Smooth muscle cell (in vitro differentiated cells): ENCODE measurements at regions not wholly inside any gene's neighbourhood (a gene's known extent, or its start where the extent isn't known, plus 50 kb on each side); places are given as distances from the start of the nearest gene placed in this dataset.

ENCODE experiments used
- DNase-seq: peaks from one replicate; lab custom pipeline; 2025; ENCODE audit not compliant: unreplicated experiment; lab: John Stamatoyannopoulos, UW
- H2AFZ ChIP-seq: fragments of 200-600 bp; sonication (generic); 2 replicates; pipeline ENCODE4 v1.6.0; 2016; ENCODE audit warnings: antibody characterized with exemption, low read depth, mild to moderate bottlenecking
- H3F3A ChIP-seq: fragments of 200-600 bp; sonication (generic); 2 replicates; pipeline ENCODE4 v1.6.0; 2017; ENCODE audit warnings: antibody characterized with exemption, low read depth
- H3K27ac ChIP-seq: fragments of 200-600 bp; sonication (generic); 2 replicates; pipeline ENCODE4 v1.5.1; 2016; ENCODE audit warnings: low read depth, mild to moderate bottlenecking
- H3K27me3 ChIP-seq: fragments of 200-600 bp; sonication (generic); 2 replicates; pipeline ENCODE4 v1.6.1; 2016; ENCODE audit warnings: low read depth, mild to moderate bottlenecking
- H3K36me3 ChIP-seq: fragments of 200-600 bp; sonication (generic); 2 replicates; pipeline ENCODE4 v1.5.1; 2016; ENCODE audit warnings: low read depth
- H3K4me1 ChIP-seq: fragments of 200-600 bp; sonication (generic); 2 replicates; pipeline ENCODE4 v1.5.1; 2016; ENCODE audit warnings: low read depth
- H3K4me2 ChIP-seq: fragments of 200-600 bp; sonication (generic); 2 replicates; pipeline ENCODE4 v1.6.0; 2016; ENCODE audit warnings: mild to moderate bottlenecking
- H3K4me3 ChIP-seq: fragments of 200-600 bp; sonication (generic); 2 replicates; pipeline ENCODE4 v1.5.1; 2016; ENCODE audit warnings: mild to moderate bottlenecking
- H3K79me2 ChIP-seq: fragments of 200-600 bp; sonication (generic); 2 replicates; pipeline ENCODE4 v1.6.0; 2016; ENCODE audit warnings: low read depth, mild to moderate bottlenecking
- H3K9ac ChIP-seq: fragments of 200-600 bp; sonication (generic); 2 replicates; pipeline ENCODE4 v1.6.0; 2016; ENCODE audit warnings: low read depth
- H3K9me3 ChIP-seq: fragments of 200-600 bp; sonication (generic); replicated peaks from 2 replicates; pipeline ENCODE4 v1.5.1; 2016; ENCODE audit warnings: low read depth
- H4K20me1 ChIP-seq: fragments of 200-600 bp; sonication (generic); 2 replicates; pipeline ENCODE4 v1.6.0; 2016; ENCODE audit warnings: low read depth
- WGBS: methylation state at CpG from one replicate; pipeline ENCODE4 v1.1.7; 2016; ENCODE audit warnings: low lambda C conversion rate; 5-methylcytosine and 5-hydroxymethylcytosine counted together
- TF ChIP-seq, protein P1 (sequence below): fragments of 200-600 bp; sonication (generic); IDR thresholded peaks from 2 replicates; pipeline ENCODE4 v1.5.1; 2017; ENCODE audit warnings: borderline replicate concordance, mild to moderate bottlenecking, antibody characterized with exemption; ENCODE audit not compliant: insufficient read depth, poor library complexity, severe bottlenecking

DNA sequence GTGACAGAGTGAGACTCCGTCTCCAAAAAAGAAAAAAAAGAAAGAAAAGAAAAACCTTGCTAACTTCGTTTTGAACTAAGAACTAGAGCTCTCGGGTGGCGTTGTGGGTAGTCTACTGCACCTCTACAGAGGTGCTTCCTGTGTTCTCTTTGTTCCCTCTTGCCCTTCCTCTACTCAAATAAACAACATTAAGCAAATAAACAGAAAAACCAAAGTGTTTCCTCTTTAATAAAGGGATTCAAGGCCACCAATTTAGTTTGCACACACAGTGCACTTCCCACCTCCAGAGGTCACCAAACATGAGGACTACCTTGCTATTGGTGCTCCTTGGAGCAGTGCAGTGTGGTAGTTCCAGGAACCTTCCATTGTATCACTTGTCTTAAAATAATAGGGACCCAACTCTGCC is 354.2 kb upstream of the TBL1XR1 start:
- Histone ChIP-seq H4K20me1 (no peaks in the 10 kb centered on the region), H3K9ac (no peak overlapping the region), H3K4me2 (no peak overlapping the region), H3K9me3 (no peaks in the 10 kb centered on the region), H3F3A (peaks cover 5% of the 10 kb centered on the region), H2AFZ (no peak overlapping the region), H3K4me3 (no peak overlapping the region), H3K79me2 (no peaks in the 10 kb centered on the region), H3K27ac (no peak overlapping the region), H3K36me3 (no peaks in the 10 kb centered on the region), H3K27me3 (no peaks in the 10 kb centered on the region), H3K4me1 (peaks cover 22% of the 10 kb centered on the region)
- DNase-seq, result no peak
- 96% methylated on average over 4 of the region's 4 CpGs for WGBS
- TF ChIP-seq, protein P1, sequence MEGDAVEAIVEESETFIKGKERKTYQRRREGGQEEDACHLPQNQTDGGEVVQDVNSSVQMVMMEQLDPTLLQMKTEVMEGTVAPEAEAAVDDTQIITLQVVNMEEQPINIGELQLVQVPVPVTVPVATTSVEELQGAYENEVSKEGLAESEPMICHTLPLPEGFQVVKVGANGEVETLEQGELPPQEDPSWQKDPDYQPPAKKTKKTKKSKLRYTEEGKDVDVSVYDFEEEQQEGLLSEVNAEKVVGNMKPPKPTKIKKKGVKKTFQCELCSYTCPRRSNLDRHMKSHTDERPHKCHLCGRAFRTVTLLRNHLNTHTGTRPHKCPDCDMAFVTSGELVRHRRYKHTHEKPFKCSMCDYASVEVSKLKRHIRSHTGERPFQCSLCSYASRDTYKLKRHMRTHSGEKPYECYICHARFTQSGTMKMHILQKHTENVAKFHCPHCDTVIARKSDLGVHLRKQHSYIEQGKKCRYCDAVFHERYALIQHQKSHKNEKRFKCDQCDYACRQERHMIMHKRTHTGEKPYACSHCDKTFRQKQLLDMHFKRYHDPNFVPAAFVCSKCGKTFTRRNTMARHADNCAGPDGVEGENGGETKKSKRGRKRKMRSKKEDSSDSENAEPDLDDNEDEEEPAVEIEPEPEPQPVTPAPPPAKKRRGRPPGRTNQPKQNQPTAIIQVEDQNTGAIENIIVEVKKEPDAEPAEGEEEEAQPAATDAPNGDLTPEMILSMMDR, result no peak

DNA sequence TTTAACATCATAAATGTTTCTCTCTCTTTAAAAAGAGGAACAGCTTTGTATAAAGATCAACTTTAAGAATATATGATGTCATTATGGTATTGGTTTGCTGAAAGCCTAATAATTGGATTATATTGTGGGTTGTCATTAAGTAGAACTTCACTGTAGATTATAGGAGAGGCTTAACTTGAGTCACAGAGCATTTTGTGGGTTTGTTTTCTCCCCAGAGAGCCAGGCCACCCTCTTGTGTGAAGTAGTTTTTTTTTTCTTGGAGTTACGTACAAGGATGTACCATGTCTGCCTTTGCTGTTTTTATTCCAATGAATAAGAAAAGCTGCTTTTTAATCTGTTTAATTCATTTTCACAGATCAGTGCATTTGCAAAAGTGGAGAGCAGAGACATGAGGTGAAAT is 354.8 kb upstream of the TBL1XR1 start:
- H3K27ac ChIP-seq, result no peak overlapping the region
- H3K79me2 ChIP-seq, result no peaks in the 10 kb centered on the region
- H3K4me3 ChIP-seq, result no peak overlapping the region
- H2AFZ ChIP-seq, result no peak overlapping the region
- no peaks in the 10 kb centered on the region for H4K20me1 ChIP-seq
- no peak overlapping the region for H3K9ac ChIP-seq
- no peak for DNase-seq
- no peak overlapping the region for H3K4me2 ChIP-seq
- peaks cover 5% of the 10 kb centered on the region for H3F3A ChIP-seq
- TF ChIP-seq, protein P1, result no peak
- no peaks in the 10 kb centered on the region for H3K27me3 ChIP-seq
- H3K4me1 ChIP-seq, result peaks cover 22% of the 10 kb centered on the region
- 48% methylated on average over 1 of the region's 1 CpG for WGBS
- H3K36me3 ChIP-seq, result no peaks in the 10 kb centered on the region
- H3K9me3 ChIP-seq, result no peaks in the 10 kb centered on the region

DNA sequence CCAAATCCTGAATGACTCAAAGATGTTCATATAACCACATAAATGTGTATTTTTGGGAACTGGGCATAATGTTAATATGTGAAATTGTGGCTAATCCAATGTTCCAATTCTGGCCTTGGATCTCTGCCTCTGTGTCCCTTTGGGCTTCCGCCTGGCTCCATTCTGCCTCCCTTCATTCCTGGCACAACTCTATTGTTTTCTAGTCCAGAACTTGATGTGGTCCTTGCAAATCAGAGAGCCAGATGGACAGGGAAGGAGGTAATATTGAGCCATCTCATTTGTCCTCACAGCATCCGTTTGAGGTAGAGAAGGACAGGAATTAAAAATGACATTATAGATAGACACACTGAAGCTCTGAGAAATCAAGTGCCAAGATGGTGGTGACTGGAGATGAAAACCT is 355.7 kb upstream of the TBL1XR1 start:
- Histone ChIP-seq H3K9ac (no peak overlapping the region), H3K9me3 (no peaks in the 10 kb centered on the region), H3K27ac (no peak overlapping the region), H3K36me3 (no peaks in the 10 kb centered on the region), H3F3A (peaks cover 5% of the 10 kb centered on the region), H3K4me2 (no peak overlapping the region), H3K4me1 (peaks cover 22% of the 10 kb centered on the region), H2AFZ (no peak overlapping the region), H3K4me3 (no peak overlapping the region), H3K27me3 (no peaks in the 10 kb centered on the region), H3K79me2 (no peaks in the 10 kb centered on the region), H4K20me1 (no peaks in the 10 kb centered on the region)
- DNase-seq, result no peak
- 98% methylated on average over 2 of the region's 2 CpGs for WGBS
- TF ChIP-seq, protein P1, result no peak

DNA sequence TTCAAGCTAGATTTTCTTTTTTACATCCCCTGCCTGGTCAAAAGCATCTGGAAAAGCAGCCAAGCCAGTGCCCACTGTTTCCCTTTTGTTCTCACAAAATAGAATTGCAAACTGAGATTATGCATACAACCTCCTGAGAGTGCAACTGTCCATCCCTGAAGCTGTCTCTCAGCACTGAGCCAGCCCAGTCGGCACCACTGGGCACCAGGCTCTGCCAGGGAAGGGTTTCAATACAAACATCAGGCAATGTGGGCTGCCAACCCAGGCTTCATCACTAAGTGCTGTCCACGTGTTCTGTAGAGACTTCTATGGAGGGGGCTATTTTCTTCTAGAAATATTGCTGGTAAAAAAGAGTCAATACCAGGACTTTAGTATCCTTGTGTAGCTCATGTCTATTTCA is 356.3 kb upstream of the TBL1XR1 start:
- no peak for DNase-seq
- no peak overlapping the region for H3K9ac ChIP-seq
- peaks cover 5% of the 10 kb centered on the region for H3F3A ChIP-seq
- WGBS, result 91% methylated on average over 2 of the region's 2 CpGs
- H2AFZ ChIP-seq, result no peak overlapping the region
- no peaks in the 10 kb centered on the region for H4K20me1 ChIP-seq
- no peak overlapping the region for H3K4me2 ChIP-seq
- H3K4me1 ChIP-seq, result peaks cover 22% of the 10 kb centered on the region
- H3K27me3 ChIP-seq, result no peaks in the 10 kb centered on the region
- H3K36me3 ChIP-seq, result no peaks in the 10 kb centered on the region
- H3K79me2 ChIP-seq, result no peaks in the 10 kb centered on the region
- H3K27ac ChIP-seq, result no peak overlapping the region
- TF ChIP-seq, protein P1, result no peak
- H3K4me3 ChIP-seq, result no peak overlapping the region
- H3K9me3 ChIP-seq, result no peaks in the 10 kb centered on the region
